Astrocyte (in vitro differentiated cells and primary cell): ENCODE measurements at regions not wholly inside any gene's neighbourhood (a gene's known extent, or its start where the extent isn't known, plus 50 kb on each side); places are given as distances from the start of the nearest gene placed in this dataset.

ENCODE experiments used
- CTCF ChIP-seq: IDR thresholded peaks from 2 replicates; pipeline ENCODE4 v1.5.1; 2011; ENCODE audit warnings: low read depth, mild to moderate bottlenecking, inconsistent platforms, low read length, moderate library complexity; ENCODE audit not compliant: insufficient read depth
- EZH2 ChIP-seq: IDR thresholded peaks from 2 replicates; pipeline ENCODE4 v1.6.1; 2012; ENCODE audit warnings: mild to moderate bottlenecking, low read length, inconsistent platforms; ENCODE audit not compliant: insufficient read depth

GRCh38 chr10:113313048-113313602, 239.7 kb upstream of the HABP2 start:
- TF ChIP-seq CTCF (no peak), EZH2 (no peak)
